H7 (cell line): ENCODE measurements at regions not wholly inside any gene's neighbourhood (a gene's known extent, or its start where the extent isn't known, plus 50 kb on each side); places are given as distances from the start of the nearest gene placed in this dataset.
"Not testable (repeated sequence)": the region's sequence is repeated elsewhere in the genome, so short reads cannot be mapped to it uniquely, and the experiment has no call there.

Experiments
- DNase-seq: peaks from one replicate; pipeline ENCODE4 v3.0.0; 2012
- H3K27me3 ChIP-seq: 2 replicates; pipeline ENCODE4 v1.6.0; 2011; ENCODE audit warnings: mild to moderate bottlenecking, low read length; ENCODE audit not compliant: control insufficient read depth, insufficient read depth
- H3K36me3 ChIP-seq: replicated peaks from 2 replicates; pipeline ENCODE4 v1.5.1; 2011; ENCODE audit warnings: low read length; ENCODE audit not compliant: control insufficient read depth, insufficient read depth
- H3K4me3 ChIP-seq: 2 replicates; pipeline ENCODE4 v1.5.1; 2011; ENCODE audit warnings: low read depth, mild to moderate bottlenecking, control low read depth, low read length, moderate library complexity; ENCODE audit not compliant: insufficient read depth

- H3K4me3 ChIP-seq: no peak overlapping the region
- no peaks in the 10 kb centered on the region for H3K27me3 ChIP-seq
- no peak for DNase-seq
- no peaks in the 10 kb centered on the region for H3K36me3 ChIP-seq
Observed at GRCh38 chr3:74921676-74922075, 307.2 kb upstream of the CNTN3 start.

GRCh38 chr3:74920721-74921350 lies 306.4 kb upstream of the CNTN3 start:
- no peak for DNase-seq
- Histone ChIP-seq H3K36me3 (no peaks in the 10 kb centered on the region), H3K4me3 (no peak overlapping the region), H3K27me3 (no peaks in the 10 kb centered on the region)

- DNase-seq: no peak
- Histone ChIP-seq H3K27me3 (no peaks in the 10 kb centered on the region), H3K4me3 (no peak overlapping the region), H3K36me3 (no peaks in the 10 kb centered on the region)
Observed at GRCh38 chr3:74916696-74917095, 302.2 kb upstream of the CNTN3 start.

DNA sequence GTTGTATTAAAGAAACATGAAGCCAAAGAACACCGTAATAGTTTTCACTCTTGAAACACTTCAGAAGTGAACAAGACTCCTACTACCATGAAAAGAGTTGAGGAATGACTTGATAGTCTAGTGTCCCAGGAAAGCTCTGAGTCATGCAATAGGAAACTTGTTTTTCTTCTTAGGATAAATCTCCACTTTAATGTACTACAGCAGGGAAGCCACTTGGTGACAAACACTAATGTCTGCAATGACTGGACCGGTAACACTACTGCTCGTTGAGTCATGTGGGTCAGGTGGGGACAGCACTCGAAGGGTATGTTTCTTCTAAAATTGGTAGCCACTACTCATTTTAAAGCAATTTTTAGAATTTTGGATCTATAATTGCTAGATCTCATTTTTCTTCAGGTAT lies 291.7 kb upstream of the CNTN3 start:
- Histone ChIP-seq H3K36me3 (no peaks in the 10 kb centered on the region), H3K27me3 (no peaks in the 10 kb centered on the region), H3K4me3 (no peak overlapping the region)
- DNase-seq: no peak

DNA sequence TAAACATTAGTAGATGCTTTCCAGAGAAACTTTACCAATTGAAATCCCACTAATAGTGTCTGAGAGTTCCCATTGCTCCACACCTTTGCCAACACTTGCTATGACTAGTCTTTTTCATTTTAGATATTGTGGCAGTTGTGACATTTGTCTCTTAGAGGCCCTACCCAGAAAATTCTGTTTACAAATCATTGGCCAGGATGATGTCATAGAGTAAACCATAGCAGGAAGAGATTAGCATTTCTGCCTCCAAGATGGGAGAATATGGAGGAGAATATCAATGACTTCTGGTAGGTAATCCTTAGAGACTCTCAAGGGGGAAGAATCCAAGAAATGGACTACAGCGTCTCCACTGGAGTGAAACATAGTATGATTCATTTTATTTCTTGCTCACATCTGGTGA lies 291.0 kb upstream of the CNTN3 start:
- DNase-seq: no peak
- H3K27me3 ChIP-seq: no peaks in the 10 kb centered on the region
- H3K4me3 ChIP-seq: no peak overlapping the region
- no peaks in the 10 kb centered on the region for H3K36me3 ChIP-seq

GRCh38 chr3:74904646-74905045 lies 290.2 kb upstream of the CNTN3 start:
- Histone ChIP-seq H3K4me3 (no peak overlapping the region), H3K36me3 (no peaks in the 10 kb centered on the region)

GRCh38 chr3:74899796-74900516 lies 285.5 kb upstream of the CNTN3 start:
- not testable (repeated sequence) for DNase-seq, H3K36me3 ChIP-seq, H3K4me3 ChIP-seq, H3K27me3 ChIP-seq

More at GRCh38 chr3:74904646-74905045, 290.2 kb upstream of the CNTN3 start:
- DNase-seq: no peak
- no peaks in the 10 kb centered on the region for H3K27me3 ChIP-seq

DNA sequence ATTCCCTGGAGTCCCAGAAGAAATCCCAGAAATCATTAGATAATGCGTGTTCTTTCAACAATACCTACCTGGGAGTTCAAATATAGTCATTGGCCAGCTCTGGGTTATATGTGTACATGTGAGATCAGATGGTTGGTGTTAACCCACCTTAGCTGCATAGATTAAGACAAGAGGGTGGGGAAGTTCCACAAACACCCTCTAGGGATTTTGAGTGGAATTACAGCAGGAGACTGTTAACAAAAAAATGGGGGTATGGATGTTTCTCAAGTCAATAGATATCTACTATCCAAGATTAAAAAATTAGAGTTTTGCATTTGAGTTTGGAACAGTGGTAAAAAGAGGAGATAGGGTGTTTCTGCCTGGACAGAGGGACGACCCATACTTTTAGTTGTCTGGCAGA lies 282.5 kb upstream of the CNTN3 start:
- H3K4me3 ChIP-seq: no peak overlapping the region
- no peaks in the 10 kb centered on the region for H3K27me3 ChIP-seq
- H3K36me3 ChIP-seq: no peaks in the 10 kb centered on the region
- DNase-seq: peak; percentile 46

GRCh38 chr3:74891312-74891711 lies 276.9 kb upstream of the CNTN3 start:
- H3K36me3 ChIP-seq: no peaks in the 10 kb centered on the region
- no peaks in the 10 kb centered on the region for H3K27me3 ChIP-seq
- no peak for DNase-seq
- no peak overlapping the region for H3K4me3 ChIP-seq

DNA sequence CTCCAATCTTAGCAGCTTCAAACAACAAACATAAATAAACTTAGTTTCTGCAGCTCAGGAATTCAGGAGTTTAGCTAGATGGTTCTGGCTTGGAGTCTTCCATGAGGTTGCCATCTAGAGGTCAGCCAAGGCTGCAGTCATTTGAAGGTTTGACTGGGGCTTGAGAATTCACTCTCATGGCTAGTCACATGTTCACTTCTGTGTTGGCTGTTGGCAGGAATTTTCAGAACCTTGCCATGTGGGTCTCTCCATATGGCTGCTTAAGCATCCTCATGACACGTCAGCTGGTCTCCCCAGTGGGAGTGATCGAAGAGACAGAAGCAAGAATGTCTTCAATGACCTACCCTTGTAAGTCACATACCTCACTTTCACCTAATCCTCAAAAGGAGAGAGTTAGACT lies 269.2 kb upstream of the CNTN3 start:
- no peak overlapping the region for H3K4me3 ChIP-seq
- no peaks in the 10 kb centered on the region for H3K36me3 ChIP-seq
- no peaks in the 10 kb centered on the region for H3K27me3 ChIP-seq
- DNase-seq: peak; percentile 12

GRCh38 chr3:74883222-74883621 lies 268.8 kb upstream of the CNTN3 start:
- no peak overlapping the region for H3K4me3 ChIP-seq
- DNase-seq: no peak

DNA sequence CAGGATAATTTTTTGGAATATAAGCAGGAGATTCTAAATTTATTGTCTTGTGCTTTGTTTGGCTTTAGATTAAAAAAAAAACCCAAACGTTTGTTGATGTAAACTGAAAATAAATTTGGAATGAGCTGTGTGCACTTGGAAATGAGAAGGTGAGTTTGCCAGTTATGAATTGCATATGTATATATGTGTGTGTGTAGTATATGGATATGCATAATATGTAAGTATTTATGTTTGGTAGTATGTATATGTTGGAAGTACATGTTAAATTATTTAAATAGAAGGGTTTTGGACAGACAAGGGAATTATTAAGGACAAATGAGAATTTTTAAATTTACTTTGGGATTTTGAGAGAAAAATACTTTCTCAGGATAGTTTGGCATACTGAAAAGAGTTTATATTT lies 265.8 kb upstream of the CNTN3 start:
- H3K36me3 ChIP-seq: no peaks in the 10 kb centered on the region
- no peaks in the 10 kb centered on the region for H3K27me3 ChIP-seq

More at GRCh38 chr3:74883222-74883621, 268.8 kb upstream of the CNTN3 start:
- Histone ChIP-seq H3K36me3 (no peaks in the 10 kb centered on the region), H3K27me3 (no peaks in the 10 kb centered on the region)

DNA sequence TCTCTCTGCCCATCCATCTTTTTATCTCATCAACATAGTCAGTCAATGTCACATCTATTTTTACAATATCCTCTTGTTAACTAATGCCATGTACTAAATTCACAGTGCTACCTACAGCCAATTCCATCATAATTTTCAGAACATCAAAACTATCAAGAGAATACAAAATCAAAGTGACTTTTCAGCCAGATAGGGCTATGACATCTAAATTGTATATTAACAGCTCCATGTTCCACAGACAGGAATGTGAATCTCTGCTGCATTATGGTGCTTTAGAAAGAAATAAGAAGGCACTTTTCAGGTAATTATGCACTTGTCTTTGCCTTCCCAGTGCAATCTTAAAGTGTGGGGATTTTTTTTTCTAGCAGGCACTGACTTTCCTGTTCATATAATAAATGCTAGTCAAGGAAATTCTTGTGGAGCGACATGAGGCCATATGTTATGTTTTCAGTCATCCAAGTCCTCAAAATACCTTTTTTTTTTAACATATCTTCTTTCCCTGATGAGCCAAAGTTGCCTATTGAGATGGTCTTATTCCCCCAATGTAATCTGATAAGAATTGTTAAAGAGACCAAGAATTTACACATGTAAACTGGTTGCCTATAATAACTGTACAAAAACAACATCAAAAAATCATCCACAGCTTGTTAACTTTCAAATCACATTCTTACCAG lies 252.0 kb upstream of the CNTN3 start:
- DNase-seq: no peak
- Histone ChIP-seq H3K27me3 (no peaks in the 10 kb centered on the region), H3K36me3 (no peaks in the 10 kb centered on the region), H3K4me3 (no peak overlapping the region)

More for the DNA sequence above, 265.8 kb upstream of the CNTN3 start:
- no peak overlapping the region for H3K4me3 ChIP-seq
- no peak for DNase-seq

DNA sequence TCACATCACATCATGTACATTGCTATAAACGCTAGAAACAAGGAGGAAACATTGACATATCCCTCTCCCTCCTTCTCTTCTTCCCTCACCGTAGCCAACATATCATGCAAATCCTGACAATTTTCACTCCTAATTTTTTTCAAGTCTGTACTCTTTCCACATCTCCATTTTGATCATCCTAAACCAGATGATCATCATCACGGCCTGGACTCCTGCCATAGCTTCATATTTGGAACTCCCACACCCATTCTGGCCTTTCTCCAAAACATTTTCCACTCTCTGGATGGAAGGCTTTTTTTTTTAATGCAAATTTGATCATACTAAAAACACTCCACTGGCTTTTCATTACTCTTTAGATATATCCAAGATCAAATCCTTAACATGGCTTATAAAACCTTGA lies 248.0 kb upstream of the CNTN3 start:
- Histone ChIP-seq H3K36me3 (no peaks in the 10 kb centered on the region), H3K4me3 (no peak overlapping the region), H3K27me3 (no peaks in the 10 kb centered on the region)
- no peak for DNase-seq

GRCh38 chr3:74861211-74861610 lies 246.8 kb upstream of the CNTN3 start:
- no peak overlapping the region for H3K4me3 ChIP-seq
- H3K27me3 ChIP-seq: no peaks in the 10 kb centered on the region
- DNase-seq: peak; percentile 6
- H3K36me3 ChIP-seq: no peaks in the 10 kb centered on the region
